Cardiac fibroblast (primary cell): ENCODE measurements at regions not wholly inside any gene's neighbourhood (a gene's known extent, or its start where the extent isn't known, plus 50 kb on each side); places are given as distances from the start of the nearest gene placed in this dataset.
A peak's percentile ranks its signal among the peaks of the same experiment; 100 is the strongest.

Source experiments
- DNase-seq, 2 donors: peaks; one replicate each; pipeline versions ENCODE4 v3.0.0 to v3.0.0-alpha.2; 2010; ENCODE audit warnings: low read depth in 2 of 2
- H3K4me3 ChIP-seq, 2 donors: replicated peaks in 1 of 2; 1 replicate in 1 of 2; 2 replicates in 1 of 2; pipeline ENCODE4 v1.5.1; 2011; ENCODE audit warnings: low read depth in 2 of 2, low read length in 2 of 2, mild to moderate bottlenecking in 2 of 2, moderate library complexity in 1 of 2
- TF ChIP-seq, protein P1 (sequence below): IDR thresholded peaks from one replicate; pipeline ENCODE4 v1.5.1; 2011; ENCODE audit warnings: low read depth, mild to moderate bottlenecking, low read length, inconsistent platforms

GRCh38 chr6:104017410-104018381 lies 842.0 kb downstream of the HACE1 start:
- TF ChIP-seq, protein P1, sequence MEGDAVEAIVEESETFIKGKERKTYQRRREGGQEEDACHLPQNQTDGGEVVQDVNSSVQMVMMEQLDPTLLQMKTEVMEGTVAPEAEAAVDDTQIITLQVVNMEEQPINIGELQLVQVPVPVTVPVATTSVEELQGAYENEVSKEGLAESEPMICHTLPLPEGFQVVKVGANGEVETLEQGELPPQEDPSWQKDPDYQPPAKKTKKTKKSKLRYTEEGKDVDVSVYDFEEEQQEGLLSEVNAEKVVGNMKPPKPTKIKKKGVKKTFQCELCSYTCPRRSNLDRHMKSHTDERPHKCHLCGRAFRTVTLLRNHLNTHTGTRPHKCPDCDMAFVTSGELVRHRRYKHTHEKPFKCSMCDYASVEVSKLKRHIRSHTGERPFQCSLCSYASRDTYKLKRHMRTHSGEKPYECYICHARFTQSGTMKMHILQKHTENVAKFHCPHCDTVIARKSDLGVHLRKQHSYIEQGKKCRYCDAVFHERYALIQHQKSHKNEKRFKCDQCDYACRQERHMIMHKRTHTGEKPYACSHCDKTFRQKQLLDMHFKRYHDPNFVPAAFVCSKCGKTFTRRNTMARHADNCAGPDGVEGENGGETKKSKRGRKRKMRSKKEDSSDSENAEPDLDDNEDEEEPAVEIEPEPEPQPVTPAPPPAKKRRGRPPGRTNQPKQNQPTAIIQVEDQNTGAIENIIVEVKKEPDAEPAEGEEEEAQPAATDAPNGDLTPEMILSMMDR, result no peak
- DNase-seq, result no peak
- H3K4me3 ChIP-seq, result no peak overlapping the region

DNA sequence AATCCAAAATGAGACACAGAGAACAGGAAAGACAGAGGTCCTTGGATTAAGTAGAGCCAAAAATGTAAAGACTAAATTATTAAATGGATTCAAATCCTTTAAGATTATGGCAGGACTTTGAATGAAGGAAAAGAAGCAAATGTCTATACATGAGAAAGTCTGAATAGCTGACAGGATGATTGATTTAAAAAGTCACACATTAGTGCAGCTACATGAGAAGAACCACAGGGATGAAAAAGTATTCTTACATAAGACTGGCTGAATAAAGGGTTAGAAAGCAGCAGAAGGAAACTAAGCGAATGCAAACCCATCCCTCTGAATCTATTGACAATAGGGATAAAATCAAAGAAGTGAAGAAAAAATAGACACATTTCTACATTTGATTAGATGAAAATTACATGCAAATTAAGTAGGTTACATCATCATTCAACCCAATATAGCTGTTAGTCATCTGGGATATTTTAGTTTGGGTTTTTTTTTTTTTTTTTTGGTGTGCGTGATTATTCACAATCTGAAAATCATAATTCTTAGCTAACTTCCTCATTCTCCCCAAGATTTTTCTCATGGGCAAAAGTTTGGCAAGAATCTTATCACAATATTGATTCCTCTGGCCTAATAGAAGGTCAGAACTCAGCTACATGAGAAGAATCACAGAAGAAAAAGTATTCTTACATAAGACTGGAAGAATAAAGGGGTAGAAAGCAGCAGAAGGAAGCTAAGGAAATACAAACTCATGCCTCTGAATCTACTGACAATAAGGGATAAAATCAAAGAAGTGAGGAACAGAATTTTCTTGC lies 845.4 kb downstream of the HACE1 start:
- TF ChIP-seq, protein P1, result no peak
- DNase-seq, result peak in 1 of 2 donors; percentile 28
- H3K4me3 ChIP-seq, result no peak overlapping the region

DNA sequence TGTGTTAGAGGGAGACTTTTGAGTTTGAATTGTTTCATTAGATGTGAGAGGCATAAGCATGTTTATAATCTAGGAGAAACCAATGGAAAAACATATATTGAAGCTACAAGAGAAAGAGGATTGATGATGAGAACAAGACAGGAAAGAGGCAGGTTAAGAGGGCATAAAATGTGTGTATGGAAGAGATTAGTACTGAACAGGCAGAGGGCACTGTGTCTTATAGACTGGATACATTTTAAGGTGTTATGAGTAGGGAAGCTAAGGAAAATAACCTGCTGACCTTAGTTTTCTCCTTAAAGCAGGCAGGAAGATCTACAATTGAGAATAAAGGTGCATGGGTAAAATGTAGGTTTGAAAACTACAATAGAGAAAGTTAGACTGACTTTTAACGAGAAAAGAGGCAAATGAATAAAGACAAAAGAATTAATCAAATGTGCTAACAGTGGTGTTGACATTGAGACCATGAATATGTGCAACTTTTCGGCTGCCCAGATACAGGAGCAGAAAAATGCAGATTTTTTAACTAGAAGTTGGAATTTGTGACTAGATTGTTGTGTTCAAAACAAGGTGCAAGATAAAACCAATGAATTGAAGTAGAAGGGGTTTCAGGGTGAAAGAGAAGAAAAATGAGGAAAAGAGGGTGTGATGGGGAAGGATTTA lies 846.3 kb downstream of the HACE1 start:
- no peak overlapping the region for H3K4me3 ChIP-seq
- no peak for DNase-seq
- TF ChIP-seq, protein P1, result no peak

DNA sequence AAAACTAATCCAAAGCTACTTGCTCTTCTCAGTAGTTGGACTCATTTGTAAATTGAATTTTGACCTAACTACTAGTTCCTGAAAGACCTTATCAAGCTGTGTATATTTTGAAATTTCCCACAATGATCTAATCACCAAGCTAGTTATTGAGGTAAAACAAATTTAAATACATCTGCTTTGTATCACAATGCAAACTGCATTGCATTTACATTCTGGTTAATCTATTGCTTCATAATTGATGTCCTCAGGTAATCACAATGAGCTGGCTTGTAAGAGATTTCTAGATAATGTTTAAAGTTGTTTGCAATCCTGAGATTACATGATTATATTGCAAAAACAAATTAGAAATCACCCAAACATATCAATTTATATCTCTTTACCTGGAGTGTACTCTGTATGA lies 848.8 kb downstream of the HACE1 start:
- TF ChIP-seq, protein P1, result no peak
- H3K4me3 ChIP-seq, result no peak overlapping the region
- DNase-seq, result no peak

DNA sequence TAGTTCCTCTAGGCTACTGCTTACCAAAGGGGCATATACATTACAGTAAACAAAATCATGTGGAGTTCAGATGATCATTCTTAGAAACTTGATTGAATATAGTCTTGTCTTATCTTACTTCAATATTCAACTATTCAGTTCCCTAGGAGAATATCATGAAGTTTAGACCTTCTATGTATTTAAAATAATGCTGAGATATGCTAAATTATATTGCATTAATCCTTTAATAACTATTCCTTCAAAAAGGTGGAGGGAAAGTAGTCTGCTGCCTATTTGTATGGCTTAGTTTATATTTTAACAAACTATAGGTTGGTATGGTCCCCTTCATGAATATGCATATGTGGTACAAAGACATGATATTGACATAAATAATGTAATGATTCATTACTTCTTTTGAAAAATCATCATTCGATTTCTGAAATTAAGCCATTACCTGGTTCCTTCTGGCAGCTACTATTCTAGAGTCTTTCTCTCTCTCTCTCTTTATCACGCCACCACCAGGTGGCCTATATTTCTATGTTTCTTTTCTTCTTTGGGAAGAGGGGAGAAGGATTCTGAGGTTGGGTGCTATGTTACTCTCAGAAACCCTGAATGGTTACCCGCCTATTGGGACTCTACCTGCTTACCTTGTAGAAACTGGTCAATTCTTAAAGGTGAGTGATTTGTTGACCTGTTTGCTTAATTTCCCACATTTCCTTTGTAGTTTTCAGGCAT lies 855.8 kb downstream of the HACE1 start:
- DNase-seq, result no peak
- no peak overlapping the region for H3K4me3 ChIP-seq
- TF ChIP-seq, protein P1, result peak; percentile 8

DNA sequence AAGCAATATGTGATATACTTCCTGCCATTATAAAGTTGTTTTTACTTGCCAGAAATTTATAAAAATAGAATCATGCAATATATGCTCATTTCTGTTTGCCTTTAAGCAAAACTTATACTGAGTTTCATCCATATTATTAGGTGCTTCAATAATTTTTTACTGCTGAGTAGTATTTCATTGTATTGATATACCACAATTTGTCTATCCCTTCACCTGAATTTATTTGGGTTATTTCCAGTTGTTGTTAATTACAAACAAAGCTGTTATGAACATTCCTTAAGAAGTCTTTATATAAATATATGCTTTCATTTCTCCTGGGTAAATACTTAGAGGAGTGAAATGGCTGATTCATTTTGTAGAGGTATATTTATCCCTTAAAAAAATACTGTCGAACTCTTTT lies 864.1 kb downstream of the HACE1 start:
- DNase-seq, result no peak
- H3K4me3 ChIP-seq, result no peak overlapping the region
- TF ChIP-seq, protein P1, result no peak
